Stimulated activated CD4-positive, alpha-beta T cell treated with anti-CD3 and anti-CD28 coated beads, Interleukin-2, amount 100 ng/mL, for 48 hours (primary cell): ENCODE measurements at regions not wholly inside any gene's neighbourhood (a gene's known extent, or its start where the extent isn't known, plus 50 kb on each side); places are given as distances from the start of the nearest gene placed in this dataset.
"Not testable (repeated sequence)": the region's sequence is repeated elsewhere in the genome, so short reads cannot be mapped to it uniquely, and the experiment has no call there.

Experiments
- DNase-seq, 2 donors: peaks; one replicate each; pipeline ENCODE4 v3.0.0-alpha.2; 2020

GRCh38 chr9:28378231-28378630, 805.0 kb upstream of the C9orf72 start:
- DNase-seq, result no peak

GRCh38 chr9:28379082-28379481, 805.8 kb upstream of the C9orf72 start:
- DNase-seq, result no peak

GRCh38 chr9:28389411-28389810, 816.1 kb upstream of the C9orf72 start:
- DNase-seq, result no peak

- no peak for DNase-seq
These were observed 821.5 kb upstream of the C9orf72 start for GRCh38 chr9:28394774-28395173.

GRCh38 chr9:28396058-28396457, 822.8 kb upstream of the C9orf72 start:
- DNase-seq, result no peak

- DNase-seq, result no peak
These were observed 834.1 kb upstream of the C9orf72 start for GRCh38 chr9:28407351-28407750.

GRCh38 chr9:28409919-28410318, 836.6 kb upstream of the C9orf72 start:
- no peak for DNase-seq

- no peak for DNase-seq
These were observed 837.1 kb upstream of the C9orf72 start for GRCh38 chr9:28410411-28410810.

GRCh38 chr9:28413471-28413870, 840.2 kb upstream of the C9orf72 start:
- no peak for DNase-seq

GRCh38 chr9:28423255-28423654, 850.0 kb upstream of the C9orf72 start:
- DNase-seq, result no peak

- DNase-seq, result no peak
These were observed 862.2 kb upstream of the C9orf72 start for GRCh38 chr9:28435456-28435855.

- no peak for DNase-seq
These were observed 866.4 kb upstream of the C9orf72 start for GRCh38 chr9:28439688-28440087.

- DNase-seq, result no peak
These were observed 870.2 kb upstream of the C9orf72 start for GRCh38 chr9:28443461-28443860.

- DNase-seq, result no peak
These were observed 871.4 kb upstream of the C9orf72 start for GRCh38 chr9:28444637-28445036.

- DNase-seq, result no peak
These were observed 871.9 kb upstream of the C9orf72 start for GRCh38 chr9:28445211-28445610.

- DNase-seq, result no peak
These were observed 880.6 kb upstream of the C9orf72 start for GRCh38 chr9:28453918-28454317.

GRCh38 chr9:28456861-28457260, 883.6 kb upstream of the C9orf72 start:
- no peak for DNase-seq

- no peak for DNase-seq
These were observed 891.4 kb upstream of the C9orf72 start for GRCh38 chr9:28464481-28465216.

- no peak for DNase-seq
These were observed 898.0 kb upstream of the C9orf72 start for GRCh38 chr9:28471261-28471660.

GRCh38 chr9:28487561-28487960, 914.3 kb upstream of the C9orf72 start:
- no peak for DNase-seq

GRCh38 chr9:28491121-28491520, 917.8 kb upstream of the C9orf72 start:
- no peak for DNase-seq

GRCh38 chr9:28498168-28498567, 924.9 kb upstream of the C9orf72 start:
- DNase-seq, result not testable (repeated sequence)

- DNase-seq, result no peak
These were observed 928.9 kb upstream of the C9orf72 start for GRCh38 chr9:28502189-28502588.

GRCh38 chr9:28502741-28503140, 929.5 kb upstream of the C9orf72 start:
- no peak for DNase-seq

- no peak for DNase-seq
These were observed 930.3 kb upstream of the C9orf72 start for GRCh38 chr9:28503573-28503972.
